ENCODE measurements at regions not wholly inside any gene's neighbourhood (a gene's known extent, or its start where the extent isn't known, plus 50 kb on each side); places are given as distances from the start of the nearest gene placed in this dataset.

DNA sequence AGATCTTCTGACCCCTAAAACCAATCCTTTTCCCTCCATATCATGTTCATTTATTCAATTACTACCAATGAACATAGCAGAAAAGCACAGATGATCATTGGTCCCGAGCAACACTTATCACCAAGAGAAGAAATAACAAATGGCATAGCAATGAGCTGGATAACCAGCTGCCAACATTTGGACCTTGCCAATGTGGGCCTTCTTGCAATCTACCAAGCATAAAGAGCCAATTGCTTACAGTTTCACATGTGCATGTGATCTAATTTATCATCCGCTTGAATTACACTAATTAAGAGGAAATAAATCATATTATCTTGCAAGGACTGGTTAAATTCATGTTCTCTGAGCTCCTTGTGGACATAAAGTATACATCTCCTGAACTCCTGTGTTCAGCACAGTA, 134.8 kb upstream of the HMGA2 start:
- TF ChIP-seq FOXJ3 (CRISPR knock-in tag; IDR thresholded peaks at IDR 0.05) (no peak), NONO (IDR thresholded peaks at IDR 0.05; ENCODE audit: low read depth in 2 of 2, low read length in 1 of 2) (no peak), ZNF586 (CRISPR knock-in tag; conservative IDR thresholded peaks at IDR 0.05) (no peak), ZBTB9 (CRISPR knock-in tag; IDR thresholded peaks at IDR 0.05) (no peak), HNRNPH1 (optimal IDR thresholded peaks at IDR 0.05; ENCODE audit: low read depth, low read length) (no peak), SLC30A9 (CRISPR knock-in tag; IDR thresholded peaks at IDR 0.05) (no peak), CTBP1 (IDR thresholded peaks at IDR 0.05; ENCODE audit: borderline replicate concordance) (no peak), CBFB (CRISPR knock-in tag; IDR thresholded peaks at IDR 0.05) (no peak), SIX5 (IDR thresholded peaks at IDR 0.05; ENCODE audit: borderline replicate concordance in 1 of 2, insufficient read depth in 1 of 2, low read depth in 1 of 2, low read length in 2 of 2) (no peak), ZNF431 (CRISPR knock-in tag; IDR thresholded peaks at IDR 0.05) (no peak), RBM22 (IDR thresholded peaks at IDR 0.05; ENCODE audit: low read depth, low read length, poor library complexity, severe bottlenecking) (no peak), CREBBP (IDR thresholded peaks at IDR 0.05; ENCODE audit: low read depth, low read length) (no peak), ZNF347 (CRISPR knock-in tag; IDR thresholded peaks at IDR 0.05; ENCODE audit: low read depth) (no peak), HNRNPUL1 (IDR thresholded peaks at IDR 0.05; ENCODE audit: low read length) (no peak), RHOXF2B (CRISPR knock-in tag; conservative IDR thresholded peaks at IDR 0.05) (no peak)
- DNase-seq (ENCODE audit: extremely low read depth in 1 of 4, low spot score in 3 of 4) (no peak), FAIRE-seq (no peak), ATAC-seq (no peak)
- H3K27me3 ChIP-seq (ENCODE audit: control insufficient read depth in 2 of 2, insufficient read depth in 2 of 2, low read length in 2 of 2), result no peaks in the 10 kb centered on the region
- H3K4me2 ChIP-seq (ENCODE audit: insufficient read depth, low read length), result no peak overlapping the region
- in situ Hi-C loops (cut with MboI) (no loop called here), intact Hi-C loops (cut with micrococcal nuclease) (loop anchor here (10.0 kb wide), 1 partner anchor 375 kb away; no protein-coding TSS in a partner anchor)
- H3K4me1 ChIP-seq (replicated peaks in 1 of 2; ENCODE audit: control insufficient read depth in 2 of 2, insufficient read depth in 2 of 2, low read length in 2 of 2), result no peaks in the 10 kb centered on the region
- no peaks in the 10 kb centered on the region for H3K9me1 ChIP-seq (ENCODE audit: control insufficient read depth, insufficient read depth, low read length)
- 13% methylated on average over 2 of the region's 2 CpGs for WGBS (ENCODE audit: insufficient coverage, low coverage, missing lambda C conversion rate)
- H3K36me3 ChIP-seq (ENCODE audit: control insufficient read depth, insufficient read depth, low read length), result no peaks in the 10 kb centered on the region
- H3K27ac ChIP-seq (ENCODE audit: extremely low read depth, low read depth, low read length), result no peak overlapping the region
- ChIA-PET POLR2A (no interaction called here), CTCF (ENCODE audit: low intra/inter-chr PET ratio) (no interaction called here)
- no peaks in the 10 kb centered on the region for H3K79me2 ChIP-seq (ENCODE audit: control insufficient read depth, insufficient read depth, low read length)
- no peak overlapping the region for H3K9ac ChIP-seq (ENCODE audit: insufficient read depth in 1 of 2, low read depth in 2 of 2, low read length in 2 of 2)
- H2AFZ ChIP-seq (ENCODE audit: low read depth, low read length), result no peak overlapping the region
- no peaks in the 10 kb centered on the region for H3K9me3 ChIP-seq (replicated peaks; ENCODE audit: control insufficient read depth, insufficient read depth, low read depth, low read length)
- no peak overlapping the region for H3K4me3 ChIP-seq
- no TSS peak for BruUV-seq (replicated peaks)
- H4K20me1 ChIP-seq (replicated peaks; ENCODE audit: control insufficient read depth, insufficient read depth, low read length), result no peaks in the 10 kb centered on the region
